ENCODE measurements at regions not wholly inside any gene's neighbourhood (a gene's known extent, or its start where the extent isn't known, plus 50 kb on each side); places are given as distances from the start of the nearest gene placed in this dataset.

- TF ChIP-seq, protein P1, sequence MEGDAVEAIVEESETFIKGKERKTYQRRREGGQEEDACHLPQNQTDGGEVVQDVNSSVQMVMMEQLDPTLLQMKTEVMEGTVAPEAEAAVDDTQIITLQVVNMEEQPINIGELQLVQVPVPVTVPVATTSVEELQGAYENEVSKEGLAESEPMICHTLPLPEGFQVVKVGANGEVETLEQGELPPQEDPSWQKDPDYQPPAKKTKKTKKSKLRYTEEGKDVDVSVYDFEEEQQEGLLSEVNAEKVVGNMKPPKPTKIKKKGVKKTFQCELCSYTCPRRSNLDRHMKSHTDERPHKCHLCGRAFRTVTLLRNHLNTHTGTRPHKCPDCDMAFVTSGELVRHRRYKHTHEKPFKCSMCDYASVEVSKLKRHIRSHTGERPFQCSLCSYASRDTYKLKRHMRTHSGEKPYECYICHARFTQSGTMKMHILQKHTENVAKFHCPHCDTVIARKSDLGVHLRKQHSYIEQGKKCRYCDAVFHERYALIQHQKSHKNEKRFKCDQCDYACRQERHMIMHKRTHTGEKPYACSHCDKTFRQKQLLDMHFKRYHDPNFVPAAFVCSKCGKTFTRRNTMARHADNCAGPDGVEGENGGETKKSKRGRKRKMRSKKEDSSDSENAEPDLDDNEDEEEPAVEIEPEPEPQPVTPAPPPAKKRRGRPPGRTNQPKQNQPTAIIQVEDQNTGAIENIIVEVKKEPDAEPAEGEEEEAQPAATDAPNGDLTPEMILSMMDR (IDR thresholded peaks at IDR 0.05): no peak
- no peak for TF ChIP-seq POLR2A (IDR thresholded peaks at IDR 0.05)
- no peak for DNase-seq (ENCODE audit: low spot score in 2 of 2)
- H3K4me3 ChIP-seq (ENCODE audit: low read depth, poor library complexity, severe bottlenecking): no peak overlapping the region
- WGBS, 2 donors: 94 to 97% methylated on average over 4 of the region's 4 CpGs
- intact Hi-C loops (cut with DNase I; ENCODE audit: low total_unique reads): no loop called here
Observed at GRCh38 chr2:66058675-66059074, 376.2 kb upstream of the MEIS1 start.

DNA sequence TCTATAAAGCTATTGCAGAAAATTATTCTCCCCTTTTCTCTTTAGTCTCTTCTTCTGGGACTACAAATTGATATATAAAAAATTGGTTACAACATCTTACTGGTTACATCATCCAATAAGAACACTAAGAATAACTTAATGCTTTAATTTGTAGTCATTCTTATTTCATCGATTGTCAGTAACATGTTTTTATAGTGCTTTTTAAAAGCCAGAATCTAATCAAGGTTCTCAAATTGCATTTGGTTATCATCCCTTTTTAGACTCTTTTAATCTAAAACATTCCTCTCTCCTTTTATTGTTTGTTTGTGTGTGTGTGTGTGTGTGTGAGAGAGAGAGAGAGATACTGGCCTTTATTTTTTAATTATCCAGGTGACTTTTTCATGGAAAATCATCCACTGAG is 377.1 kb upstream of the MEIS1 start:
- WGBS, 2 donors: 53 to 71% methylated on average over 1 of the region's 1 CpG
- TF ChIP-seq POLR2A (IDR thresholded peaks at IDR 0.05): no peak
- TF ChIP-seq, protein P1 (IDR thresholded peaks at IDR 0.05): no peak
- intact Hi-C loops (cut with DNase I; ENCODE audit: low total_unique reads): no loop called here
- no peak for DNase-seq (ENCODE audit: low spot score in 2 of 2)
- no peak overlapping the region for H3K4me3 ChIP-seq (ENCODE audit: low read depth, poor library complexity, severe bottlenecking)

DNA sequence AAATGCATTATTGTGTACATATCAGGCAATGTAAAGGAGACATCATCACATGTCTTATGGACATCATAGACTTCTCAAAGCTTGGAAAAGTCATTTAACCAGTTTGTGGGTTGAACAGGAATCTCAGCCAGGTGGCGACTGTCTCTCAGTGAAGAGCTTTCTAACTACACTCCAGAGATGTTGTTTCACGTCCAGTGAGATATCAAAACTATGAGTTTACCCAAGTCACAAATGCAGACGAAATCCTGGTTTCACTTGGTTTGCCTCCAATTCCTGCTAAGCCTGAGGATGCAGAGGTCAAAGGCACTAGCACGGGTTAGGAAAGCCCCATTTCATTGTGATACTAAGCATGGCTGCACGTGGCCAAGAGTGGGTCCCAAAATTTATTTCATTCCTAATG is 384.5 kb upstream of the MEIS1 start:
- no peak for TF ChIP-seq POLR2A (IDR thresholded peaks at IDR 0.05)
- TF ChIP-seq, protein P1 (IDR thresholded peaks at IDR 0.05): no peak
- DNase-seq (ENCODE audit: low spot score in 2 of 2): no peak
- WGBS, 2 donors: 59 to 75% methylated on average over 5 of the region's 5 CpGs

GRCh38 chr2:66048667-66049066 is 386.3 kb upstream of the MEIS1 start:
- no peak overlapping the region for H3K4me3 ChIP-seq (ENCODE audit: low read depth, poor library complexity, severe bottlenecking)
- no peak for DNase-seq (ENCODE audit: low spot score in 2 of 2)
- WGBS, 2 donors: 86 to 92% methylated on average over 3 of the region's 3 CpGs
- TF ChIP-seq, protein P1 (IDR thresholded peaks at IDR 0.05): no peak
- TF ChIP-seq POLR2A (IDR thresholded peaks at IDR 0.05): no peak
- intact Hi-C loops (cut with DNase I; ENCODE audit: low total_unique reads): no loop called here

More for the DNA sequence above, 384.5 kb upstream of the MEIS1 start:
- intact Hi-C loops (cut with DNase I; ENCODE audit: low total_unique reads): no loop called here
- H3K4me3 ChIP-seq (ENCODE audit: low read depth, poor library complexity, severe bottlenecking): no peak overlapping the region

GRCh38 chr2:66041902-66042657 is 392.8 kb upstream of the MEIS1 start:
- no peak for TF ChIP-seq POLR2A (IDR thresholded peaks at IDR 0.05)
- TF ChIP-seq, protein P1 (IDR thresholded peaks at IDR 0.05): no peak
- no peak overlapping the region for H3K4me3 ChIP-seq (ENCODE audit: low read depth, poor library complexity, severe bottlenecking)
- no peak for DNase-seq (ENCODE audit: low spot score in 2 of 2)
- 62 to 66% methylated on average over 7 of the region's 7 CpGs for WGBS, 2 donors
- intact Hi-C loops (cut with DNase I; ENCODE audit: low total_unique reads): no loop called here

- intact Hi-C loops (cut with DNase I; ENCODE audit: low total_unique reads): no loop called here
- WGBS, 2 donors: 97 to 100% methylated on average over 1 of the region's 1 CpG
- no peak overlapping the region for H3K4me3 ChIP-seq (ENCODE audit: low read depth, poor library complexity, severe bottlenecking)
- DNase-seq (ENCODE audit: low spot score in 2 of 2): no peak
- TF ChIP-seq POLR2A (IDR thresholded peaks at IDR 0.05): no peak
- TF ChIP-seq, protein P1 (IDR thresholded peaks at IDR 0.05): no peak
Observed at GRCh38 chr2:66036948-66037347, 398.0 kb upstream of the MEIS1 start.
